ENCODE measurements at regions not wholly inside any gene's neighbourhood (a gene's known extent, or its start where the extent isn't known, plus 50 kb on each side); places are given as distances from the start of the nearest gene placed in this dataset.
"Not testable (repeated sequence)": the region's sequence is repeated elsewhere in the genome, so short reads cannot be mapped to it uniquely, and the experiment has no call there.

- WGBS (ENCODE audit: insufficient coverage): 84% methylated on average over 4 of the region's 6 CpGs
- Histone ChIP-seq H3K9me3 (ENCODE audit: control extremely low read depth in 1 of 5, control insufficient read depth in 4 of 5, insufficient read depth in 2 of 5, low read depth in 1 of 5, low read length in 4 of 5) (no peaks in the 10 kb centered on the region), H3K27me3 (replicated peaks in 2 of 5; ENCODE audit: control insufficient read depth in 4 of 5, insufficient read depth in 5 of 5, low read length in 4 of 5) (no peaks in the 10 kb centered on the region), H3K36me3 (ENCODE audit: control insufficient read depth in 4 of 4, insufficient read depth in 4 of 4, low read length in 3 of 4) (no peaks in the 10 kb centered on the region), H3K4me1 (ENCODE audit: control extremely low read depth in 1 of 4, control insufficient read depth in 4 of 4, insufficient read depth in 4 of 4, low read length in 3 of 4) (no peaks in the 10 kb centered on the region), H3K27ac (ENCODE audit: insufficient read depth in 1 of 2, low read depth in 1 of 2, low read length in 2 of 2, poor library complexity in 1 of 2, severe bottlenecking in 2 of 2) (no peak overlapping the region), H3K4me3 (ENCODE audit: control insufficient read depth in 1 of 7, extremely low read depth in 1 of 7, insufficient read depth in 4 of 7, low read depth in 2 of 7, low read length in 6 of 7) (no peak overlapping the region)
- no peak for DNase-seq
- POLR2A ChIA-PET: no interaction called here
- CTCF ChIA-PET: no interaction called here
Observed at GRCh38 chr9:102362470-102363132, 624.2 kb upstream of the GRIN3A start.

- H3K9me3 ChIP-seq (ENCODE audit: control extremely low read depth in 1 of 5, control insufficient read depth in 4 of 5, insufficient read depth in 2 of 5, low read depth in 1 of 5, low read length in 4 of 5): peaks cover 0 to 2% (median 0%) of the 10 kb centered on the region in 5 experiments
- POLR2A ChIA-PET: no interaction called here
- no peaks in the 10 kb centered on the region for H3K27me3 ChIP-seq (replicated peaks in 2 of 5; ENCODE audit: control insufficient read depth in 4 of 5, insufficient read depth in 5 of 5, low read length in 4 of 5)
- H3K4me1 ChIP-seq (ENCODE audit: control extremely low read depth in 1 of 4, control insufficient read depth in 4 of 4, insufficient read depth in 4 of 4, low read length in 3 of 4): no peaks in the 10 kb centered on the region
- no peak overlapping the region for H3K4me3 ChIP-seq (ENCODE audit: control insufficient read depth in 1 of 7, extremely low read depth in 1 of 7, insufficient read depth in 4 of 7, low read depth in 2 of 7, low read length in 6 of 7)
- H3K27ac ChIP-seq (ENCODE audit: insufficient read depth in 1 of 2, low read depth in 1 of 2, low read length in 2 of 2, poor library complexity in 1 of 2, severe bottlenecking in 2 of 2): no peak overlapping the region
- no peaks in the 10 kb centered on the region for H3K36me3 ChIP-seq (ENCODE audit: control insufficient read depth in 4 of 4, insufficient read depth in 4 of 4, low read length in 3 of 4)
- CTCF ChIA-PET: no interaction called here
- no peak for DNase-seq
- WGBS (ENCODE audit: insufficient coverage): no CpG with 5 or more reads among the region's 1 CpG
Observed at GRCh38 chr9:102360846-102361245, 622.4 kb upstream of the GRIN3A start.

- 97% methylated on average over 5 of the region's 5 CpGs for WGBS (ENCODE audit: insufficient coverage)
- Histone ChIP-seq H3K27ac (ENCODE audit: insufficient read depth in 1 of 2, low read depth in 1 of 2, low read length in 2 of 2, poor library complexity in 1 of 2, severe bottlenecking in 2 of 2) (no peak overlapping the region), H3K9me3 (ENCODE audit: control extremely low read depth in 1 of 5, control insufficient read depth in 4 of 5, insufficient read depth in 2 of 5, low read depth in 1 of 5, low read length in 4 of 5) (peaks cover 0 to 2% (median 0%) of the 10 kb centered on the region in 5 experiments), H3K36me3 (ENCODE audit: control insufficient read depth in 4 of 4, insufficient read depth in 4 of 4, low read length in 3 of 4) (no peaks in the 10 kb centered on the region), H3K4me1 (ENCODE audit: control extremely low read depth in 1 of 4, control insufficient read depth in 4 of 4, insufficient read depth in 4 of 4, low read length in 3 of 4) (no peaks in the 10 kb centered on the region), H3K27me3 (replicated peaks in 2 of 5; ENCODE audit: control insufficient read depth in 4 of 5, insufficient read depth in 5 of 5, low read length in 4 of 5) (no peaks in the 10 kb centered on the region), H3K4me3 (ENCODE audit: control insufficient read depth in 1 of 7, extremely low read depth in 1 of 7, insufficient read depth in 4 of 7, low read depth in 2 of 7, low read length in 6 of 7) (no peak overlapping the region)
- no peak for DNase-seq
- CTCF ChIA-PET: no interaction called here
- POLR2A ChIA-PET: no interaction called here
Observed at GRCh38 chr9:102355982-102356381, 617.5 kb upstream of the GRIN3A start.

- POLR2A ChIA-PET: no interaction called here
- Histone ChIP-seq H3K4me1 (ENCODE audit: control extremely low read depth in 1 of 4, control insufficient read depth in 4 of 4, insufficient read depth in 4 of 4, low read length in 3 of 4) (no peaks in the 10 kb centered on the region), H3K9me3 (ENCODE audit: control extremely low read depth in 1 of 5, control insufficient read depth in 4 of 5, insufficient read depth in 2 of 5, low read depth in 1 of 5, low read length in 4 of 5) (peaks cover 0 to 2% (median 0%) of the 10 kb centered on the region in 5 experiments), H3K36me3 (ENCODE audit: control insufficient read depth in 4 of 4, insufficient read depth in 4 of 4, low read length in 3 of 4) (no peaks in the 10 kb centered on the region), H3K27me3 (replicated peaks in 2 of 5; ENCODE audit: control insufficient read depth in 4 of 5, insufficient read depth in 5 of 5, low read length in 4 of 5) (no peaks in the 10 kb centered on the region), H3K27ac (ENCODE audit: insufficient read depth in 1 of 2, low read depth in 1 of 2, low read length in 2 of 2, poor library complexity in 1 of 2, severe bottlenecking in 2 of 2) (no peak overlapping the region), H3K4me3 (ENCODE audit: control insufficient read depth in 1 of 7, extremely low read depth in 1 of 7, insufficient read depth in 4 of 7, low read depth in 2 of 7, low read length in 6 of 7) (no peak overlapping the region)
- no peak for DNase-seq
- CTCF ChIA-PET: no interaction called here
- WGBS (ENCODE audit: insufficient coverage): no CpG with 5 or more reads among the region's 1 CpG
Observed at GRCh38 chr9:102354041-102354440, 615.6 kb upstream of the GRIN3A start.

GRCh38 chr9:102337471-102337870 is 599.0 kb upstream of the GRIN3A start:
- H3K36me3 ChIP-seq (ENCODE audit: control insufficient read depth in 4 of 4, insufficient read depth in 4 of 4, low read length in 3 of 4); H3K9me3 ChIP-seq (ENCODE audit: control extremely low read depth in 1 of 5, control insufficient read depth in 4 of 5, insufficient read depth in 2 of 5, low read depth in 1 of 5, low read length in 4 of 5); POLR2A ChIA-PET; DNase-seq; H3K27me3 ChIP-seq (replicated peaks in 2 of 5; ENCODE audit: control insufficient read depth in 4 of 5, insufficient read depth in 5 of 5, low read length in 4 of 5); H3K27ac ChIP-seq (ENCODE audit: insufficient read depth in 1 of 2, low read depth in 1 of 2, low read length in 2 of 2, poor library complexity in 1 of 2, severe bottlenecking in 2 of 2); H3K4me3 ChIP-seq (ENCODE audit: control insufficient read depth in 1 of 7, extremely low read depth in 1 of 7, insufficient read depth in 4 of 7, low read depth in 2 of 7, low read length in 6 of 7); H3K4me1 ChIP-seq (ENCODE audit: control extremely low read depth in 1 of 4, control insufficient read depth in 4 of 4, insufficient read depth in 4 of 4, low read length in 3 of 4): not testable (repeated sequence)
- 79% methylated on average over 5 of the region's 6 CpGs for WGBS (ENCODE audit: insufficient coverage)
- CTCF ChIA-PET: interaction anchor here (0.6 kb wide), 1 partner anchor 68 kb away, joined by 3 read pairs; no protein-coding TSS in a partner anchor

- no peaks in the 10 kb centered on the region for H3K4me1 ChIP-seq (ENCODE audit: control extremely low read depth in 1 of 4, control insufficient read depth in 4 of 4, insufficient read depth in 4 of 4, low read length in 3 of 4)
Observed at GRCh38 chr9:102309379-102309778, 570.9 kb upstream of the GRIN3A start.

GRCh38 chr9:102295188-102295587 is 556.7 kb upstream of the GRIN3A start:
- ChIA-PET POLR2A (no interaction called here), CTCF (no interaction called here)
- H3K4me1 ChIP-seq (ENCODE audit: control extremely low read depth in 1 of 4, control insufficient read depth in 4 of 4, insufficient read depth in 4 of 4, low read length in 3 of 4): no peaks in the 10 kb centered on the region
- no peak overlapping the region for H3K4me3 ChIP-seq (ENCODE audit: control insufficient read depth in 1 of 7, extremely low read depth in 1 of 7, insufficient read depth in 4 of 7, low read depth in 2 of 7, low read length in 6 of 7)
- H3K27ac ChIP-seq (ENCODE audit: insufficient read depth in 1 of 2, low read depth in 1 of 2, low read length in 2 of 2, poor library complexity in 1 of 2, severe bottlenecking in 2 of 2): no peak overlapping the region
- no peaks in the 10 kb centered on the region for H3K9me3 ChIP-seq (ENCODE audit: control extremely low read depth in 1 of 5, control insufficient read depth in 4 of 5, insufficient read depth in 2 of 5, low read depth in 1 of 5, low read length in 4 of 5)
- no CpG with 5 or more reads among the region's 3 CpGs for WGBS (ENCODE audit: insufficient coverage)
- no peak for DNase-seq
- no peaks in the 10 kb centered on the region for H3K27me3 ChIP-seq (replicated peaks in 2 of 5; ENCODE audit: control insufficient read depth in 4 of 5, insufficient read depth in 5 of 5, low read length in 4 of 5)
- no peaks in the 10 kb centered on the region for H3K36me3 ChIP-seq (ENCODE audit: control insufficient read depth in 4 of 4, insufficient read depth in 4 of 4, low read length in 3 of 4)

More at GRCh38 chr9:102309379-102309778, 570.9 kb upstream of the GRIN3A start:
- Histone ChIP-seq H3K9me3 (ENCODE audit: control extremely low read depth in 1 of 5, control insufficient read depth in 4 of 5, insufficient read depth in 2 of 5, low read depth in 1 of 5, low read length in 4 of 5) (peaks cover 0 to 7% (median 0%) of the 10 kb centered on the region in 5 experiments), H3K4me3 (ENCODE audit: control insufficient read depth in 1 of 7, extremely low read depth in 1 of 7, insufficient read depth in 4 of 7, low read depth in 2 of 7, low read length in 6 of 7) (no peak overlapping the region), H3K36me3 (ENCODE audit: control insufficient read depth in 4 of 4, insufficient read depth in 4 of 4, low read length in 3 of 4) (no peaks in the 10 kb centered on the region), H3K27me3 (replicated peaks in 2 of 5; ENCODE audit: control insufficient read depth in 4 of 5, insufficient read depth in 5 of 5, low read length in 4 of 5) (no peaks in the 10 kb centered on the region), H3K27ac (ENCODE audit: insufficient read depth in 1 of 2, low read depth in 1 of 2, low read length in 2 of 2, poor library complexity in 1 of 2, severe bottlenecking in 2 of 2) (no peak overlapping the region)
- no peak for DNase-seq
- CTCF ChIA-PET: no interaction called here
- 89% methylated on average over 1 of the region's 1 CpG for WGBS (ENCODE audit: insufficient coverage)
- POLR2A ChIA-PET: no interaction called here

Measured in common myeloid progenitor, CD34-positive (primary cell).